Osteoblast (primary cell): ENCODE measurements at regions not wholly inside any gene's neighbourhood (a gene's known extent, or its start where the extent isn't known, plus 50 kb on each side); places are given as distances from the start of the nearest gene placed in this dataset.

ENCODE experiments used
- DNase-seq: peaks from one replicate; pipeline ENCODE4 v3.0.0; 2011; ENCODE audit warnings: low spot score, mixed read lengths; ENCODE audit not compliant: insufficient read length; ENCODE audit errors: missing footprints
- H2AFZ ChIP-seq: 2 replicates; pipeline ENCODE4 v1.6.0; 2011; ENCODE audit warnings: mild to moderate bottlenecking, low read length
- H3K27ac ChIP-seq: 2 replicates; pipeline ENCODE4 v1.5.1; 2011; ENCODE audit warnings: mild to moderate bottlenecking, low read depth, low read length, moderate library complexity
- H3K27me3 ChIP-seq: 2 replicates; pipeline ENCODE4 v1.6.0; 2012; ENCODE audit warnings: mild to moderate bottlenecking, control low read depth, inconsistent platforms, low read length, moderate library complexity; ENCODE audit not compliant: insufficient read depth
- H3K36me3 ChIP-seq: 2 replicates; pipeline ENCODE4 v1.5.1; 2011; ENCODE audit warnings: mild to moderate bottlenecking, low read length, control low read depth, moderate library complexity; ENCODE audit not compliant: insufficient read depth
- H3K4me1 ChIP-seq: 2 replicates; pipeline ENCODE4 v1.5.1; 2011; ENCODE audit warnings: mild to moderate bottlenecking, low read length, control low read depth, moderate library complexity; ENCODE audit not compliant: insufficient read depth
- H3K4me2 ChIP-seq: 2 replicates; pipeline ENCODE4 v1.6.0; 2011; ENCODE audit warnings: mild to moderate bottlenecking, low read length; ENCODE audit not compliant: insufficient read depth
- H3K4me3 ChIP-seq: fragments of 200-600 bp; sonication (generic); 3 replicates; pipeline ENCODE4 v1.5.1; 2012; ENCODE audit warnings: mild to moderate bottlenecking, low read length, inconsistent platforms; ENCODE audit not compliant: insufficient read depth
- H3K79me2 ChIP-seq: 2 replicates; pipeline ENCODE4 v1.6.0; 2012; ENCODE audit warnings: mild to moderate bottlenecking, low read length, control low read depth, inconsistent platforms; ENCODE audit not compliant: insufficient read depth
- H3K9me3 ChIP-seq: 2 replicates; pipeline ENCODE4 v1.5.1; 2011; ENCODE audit warnings: low read depth, low read length, control low read depth
- H4K20me1 ChIP-seq: 2 replicates; pipeline ENCODE4 v1.6.0; 2012; ENCODE audit warnings: mild to moderate bottlenecking, low read length, control low read depth; ENCODE audit not compliant: insufficient read depth
- TF ChIP-seq, protein P1 (sequence below): IDR thresholded peaks from 2 replicates; pipeline ENCODE4 v1.5.1; 2011; ENCODE audit warnings: mild to moderate bottlenecking, low read depth, low read length, moderate library complexity; ENCODE audit errors: extremely low read depth

- Histone ChIP-seq H3K4me1 (no peaks in the 10 kb centered on the region), H3K4me3 (no peak overlapping the region), H2AFZ (no peak overlapping the region), H3K79me2 (no peaks in the 10 kb centered on the region), H3K9me3 (no peaks in the 10 kb centered on the region), H4K20me1 (no peaks in the 10 kb centered on the region), H3K27me3 (no peaks in the 10 kb centered on the region), H3K36me3 (no peaks in the 10 kb centered on the region), H3K4me2 (no peak overlapping the region), H3K27ac (no peak overlapping the region)
- no peak for DNase-seq
- TF ChIP-seq, protein P1, sequence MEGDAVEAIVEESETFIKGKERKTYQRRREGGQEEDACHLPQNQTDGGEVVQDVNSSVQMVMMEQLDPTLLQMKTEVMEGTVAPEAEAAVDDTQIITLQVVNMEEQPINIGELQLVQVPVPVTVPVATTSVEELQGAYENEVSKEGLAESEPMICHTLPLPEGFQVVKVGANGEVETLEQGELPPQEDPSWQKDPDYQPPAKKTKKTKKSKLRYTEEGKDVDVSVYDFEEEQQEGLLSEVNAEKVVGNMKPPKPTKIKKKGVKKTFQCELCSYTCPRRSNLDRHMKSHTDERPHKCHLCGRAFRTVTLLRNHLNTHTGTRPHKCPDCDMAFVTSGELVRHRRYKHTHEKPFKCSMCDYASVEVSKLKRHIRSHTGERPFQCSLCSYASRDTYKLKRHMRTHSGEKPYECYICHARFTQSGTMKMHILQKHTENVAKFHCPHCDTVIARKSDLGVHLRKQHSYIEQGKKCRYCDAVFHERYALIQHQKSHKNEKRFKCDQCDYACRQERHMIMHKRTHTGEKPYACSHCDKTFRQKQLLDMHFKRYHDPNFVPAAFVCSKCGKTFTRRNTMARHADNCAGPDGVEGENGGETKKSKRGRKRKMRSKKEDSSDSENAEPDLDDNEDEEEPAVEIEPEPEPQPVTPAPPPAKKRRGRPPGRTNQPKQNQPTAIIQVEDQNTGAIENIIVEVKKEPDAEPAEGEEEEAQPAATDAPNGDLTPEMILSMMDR, result no peak
Observed at GRCh38 chr2:122114421-122114820, 359.0 kb downstream of the TSN start.

DNA sequence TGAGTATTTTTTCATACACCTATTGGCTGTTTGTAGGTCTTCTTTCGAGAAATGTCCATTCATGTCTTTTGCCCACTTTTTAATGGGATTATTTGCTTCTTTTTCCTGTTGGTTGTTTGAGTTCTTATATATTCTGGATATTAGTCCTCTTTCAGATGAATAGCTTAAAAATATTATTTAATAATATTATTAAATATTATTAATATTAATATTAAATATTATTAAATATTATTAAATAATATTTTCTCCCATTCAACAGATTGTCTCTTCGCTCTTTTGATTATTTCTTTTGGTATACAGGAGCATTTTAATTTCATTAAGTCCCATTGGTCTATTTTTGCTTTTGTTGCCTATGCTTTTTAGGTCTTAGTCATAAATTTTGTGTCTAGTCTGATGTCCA lies 361.9 kb downstream of the TSN start:
- H3K27me3 ChIP-seq, result no peaks in the 10 kb centered on the region
- no peaks in the 10 kb centered on the region for H3K36me3 ChIP-seq
- no peaks in the 10 kb centered on the region for H3K79me2 ChIP-seq
- H3K4me1 ChIP-seq, result no peaks in the 10 kb centered on the region
- TF ChIP-seq, protein P1, result no peak
- H3K4me2 ChIP-seq, result no peak overlapping the region
- no peak for DNase-seq
- H4K20me1 ChIP-seq, result no peaks in the 10 kb centered on the region
- no peak overlapping the region for H2AFZ ChIP-seq
- H3K27ac ChIP-seq, result no peak overlapping the region
- no peak overlapping the region for H3K4me3 ChIP-seq
- H3K9me3 ChIP-seq, result no peaks in the 10 kb centered on the region

GRCh38 chr2:122129399-122129798 lies 373.9 kb downstream of the TSN start:
- no peak overlapping the region for H3K4me3 ChIP-seq
- no peak overlapping the region for H3K27ac ChIP-seq
- no peaks in the 10 kb centered on the region for H3K9me3 ChIP-seq
- H3K79me2 ChIP-seq, result no peaks in the 10 kb centered on the region
- no peaks in the 10 kb centered on the region for H3K27me3 ChIP-seq
- no peaks in the 10 kb centered on the region for H4K20me1 ChIP-seq
- no peak for DNase-seq
- no peak overlapping the region for H2AFZ ChIP-seq
- H3K4me2 ChIP-seq, result no peak overlapping the region
- no peaks in the 10 kb centered on the region for H3K4me1 ChIP-seq
- H3K36me3 ChIP-seq, result no peaks in the 10 kb centered on the region
- TF ChIP-seq, protein P1, result no peak

GRCh38 chr2:122132147-122132691 lies 376.8 kb downstream of the TSN start:
- no peak overlapping the region for H3K4me3 ChIP-seq
- H2AFZ ChIP-seq, result no peak overlapping the region
- H4K20me1 ChIP-seq, result no peaks in the 10 kb centered on the region
- no peak for DNase-seq
- H3K27me3 ChIP-seq, result no peaks in the 10 kb centered on the region
- no peak overlapping the region for H3K27ac ChIP-seq
- H3K79me2 ChIP-seq, result no peaks in the 10 kb centered on the region
- H3K36me3 ChIP-seq, result no peaks in the 10 kb centered on the region
- H3K4me1 ChIP-seq, result no peaks in the 10 kb centered on the region
- TF ChIP-seq, protein P1, result no peak
- H3K4me2 ChIP-seq, result no peak overlapping the region
- no peaks in the 10 kb centered on the region for H3K9me3 ChIP-seq
